K562 (cell line): ENCODE measurements at regions not wholly inside any gene's neighbourhood (a gene's known extent, or its start where the extent isn't known, plus 50 kb on each side); places are given as distances from the start of the nearest gene placed in this dataset.

ENCODE experiments used
- BRD4 ChIP-seq: fragments of 200-600 bp; sonication (generic); IDR thresholded peaks from 2 replicates; pipeline ENCODE4 v1.6.1; 2017; ENCODE audit warnings: inconsistent platforms
- E2F4 ChIP-seq: sonication (generic); formaldehyde crosslinking; IDR thresholded peaks from 2 replicates; pipeline ENCODE4 v1.8.0; 2022; ENCODE audit warnings: mild to moderate bottlenecking, low read depth, missing genetic modification reagents
- FOXM1 ChIP-seq, 2 experiments: fragments of 450-650 bp in 1 of 2; sonication (generic) in 1 of 2; formaldehyde crosslinking in 1 of 2; IDR thresholded peaks; 2 replicates each; pipeline versions ENCODE4 v1.6.1 to v1.9.0; 2017 to 2022; ENCODE audit warnings: low read depth in 2 of 2, mild to moderate bottlenecking in 2 of 2, missing genetic modification reagents in 1 of 2, moderate library complexity in 1 of 2
- GATA2 ChIP-seq: sonication (generic); formaldehyde crosslinking; IDR thresholded peaks from 2 replicates; pipeline ENCODE4 v1.4.0; 2020; ENCODE audit warnings: mild to moderate bottlenecking, missing genetic modification reagents
- NONO ChIP-seq, 2 experiments: fragments of 200-400 bp in 1 of 2; fragments of 450-650 bp in 1 of 2; formaldehyde crosslinking in 1 of 2; IDR thresholded peaks; 2 replicates each; pipeline ENCODE4 v1.6.1; 2017; ENCODE audit warnings: low read depth in 2 of 2, mild to moderate bottlenecking in 2 of 2, moderate library complexity in 2 of 2, low read length in 1 of 2
- SIN3B ChIP-seq: fragments of 450-650 bp; IDR thresholded peaks from 2 replicates; pipeline ENCODE4 v1.6.1; 2017; ENCODE audit warnings: low read depth, mild to moderate bottlenecking, moderate library complexity
- ZNF311 ChIP-seq: fragments of 250-450 bp; sonication (Bioruptor Pico); IDR thresholded peaks from 2 replicates; pipeline ENCODE4 v1.4.0; 2020; ENCODE audit warnings: mild to moderate bottlenecking, moderate library complexity

GRCh38 chr3:192057261-192057660 is 596.3 kb downstream of the PYDC2 start:
- TF ChIP-seq SIN3B: no peak
- TF ChIP-seq ZNF311 (CRISPR knock-in tag): no peak
- TF ChIP-seq FOXM1 (IDR thresholded peaks at IDR 0.05; ENCODE audit: low read depth): no peak
- TF ChIP-seq FOXM1 (CRISPR knock-in tag; IDR thresholded peaks at IDR 0.05; ENCODE audit: low read depth): no peak
- TF ChIP-seq NONO (IDR thresholded peaks at IDR 0.05; ENCODE audit: low read depth in 2 of 2, low read length in 1 of 2): no peak
- TF ChIP-seq GATA2 (CRISPR knock-in tag): no peak
- no peak for TF ChIP-seq E2F4
- no peak for TF ChIP-seq BRD4
